HG02610 (cell line): ENCODE measurements at regions not wholly inside any gene's neighbourhood (a gene's known extent, or its start where the extent isn't known, plus 50 kb on each side); places are given as distances from the start of the nearest gene placed in this dataset.

Experiments used
- ATAC-seq: cut with Tn5 transposase; IDR thresholded peaks from one replicate; pipeline ENCODE4 v1.9.1; 2021; ENCODE audit warnings: mild to moderate bottlenecking, moderate library complexity; ENCODE audit not compliant: unreplicated experiment

GRCh38 chr1:195005338-195005737 is 1602.9 kb downstream of the KCNT2 start:
- ATAC-seq = no peak

DNA sequence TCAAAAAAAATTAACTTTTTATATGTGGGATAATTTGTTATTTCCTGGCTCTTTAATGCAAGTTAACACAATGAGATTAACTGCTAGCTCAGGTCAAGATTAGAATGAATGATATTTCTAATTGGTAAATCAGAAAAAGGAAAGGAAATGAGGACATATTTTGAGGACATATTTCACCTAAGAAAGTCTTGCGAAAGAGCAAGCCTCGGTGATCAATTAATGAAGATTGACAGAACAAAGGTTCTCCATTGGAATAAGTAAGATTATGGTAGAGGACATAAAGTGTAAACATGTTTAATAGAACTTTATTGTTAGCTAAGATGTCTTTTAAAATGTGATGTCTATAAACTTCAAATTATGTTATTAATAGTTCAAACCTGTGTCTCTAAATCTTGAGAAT is 1617.8 kb downstream of the KCNT2 start:
- ATAC-seq = no peak

DNA sequence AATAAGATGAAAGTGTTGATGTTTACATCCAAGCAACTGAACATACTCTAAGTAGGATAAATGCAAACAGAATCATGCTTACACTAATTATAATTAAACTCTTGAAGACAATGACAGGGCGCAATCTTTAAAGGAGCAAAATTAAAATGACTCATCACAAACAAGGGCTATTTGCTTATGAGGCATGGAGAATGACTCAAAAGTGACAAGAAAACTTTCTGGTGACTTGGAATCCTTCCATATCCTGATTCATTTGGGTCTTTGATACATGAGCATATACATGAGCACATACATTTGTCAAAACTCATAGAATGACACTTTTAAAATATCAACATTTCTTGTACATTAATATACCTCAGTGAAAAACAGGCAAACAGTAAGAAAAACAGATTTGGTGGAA is 1632.3 kb downstream of the KCNT2 start:
- no peak for ATAC-seq

DNA sequence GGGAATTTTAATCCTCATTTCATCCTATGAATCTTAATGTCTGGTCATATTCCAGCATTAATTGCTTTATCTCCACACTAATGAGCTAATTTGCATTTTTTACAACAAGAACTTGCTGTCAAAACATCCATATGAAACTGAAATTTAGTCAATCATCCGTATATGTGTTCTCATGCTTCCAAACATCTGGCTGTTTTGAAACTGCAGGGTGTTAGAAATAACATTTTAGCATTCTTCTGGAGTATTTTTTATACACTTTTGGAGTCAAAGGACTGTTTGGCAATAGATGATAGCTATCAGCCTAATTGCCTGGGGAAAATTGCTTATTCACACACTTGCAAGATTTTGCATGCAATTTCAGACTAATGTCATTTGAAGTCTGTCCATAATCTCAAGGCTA is 1639.3 kb downstream of the KCNT2 start:
- no peak for ATAC-seq

- no peak for ATAC-seq
These were observed 1648.4 kb downstream of the KCNT2 start for GRCh38 chr1:194959795-194960194.

DNA sequence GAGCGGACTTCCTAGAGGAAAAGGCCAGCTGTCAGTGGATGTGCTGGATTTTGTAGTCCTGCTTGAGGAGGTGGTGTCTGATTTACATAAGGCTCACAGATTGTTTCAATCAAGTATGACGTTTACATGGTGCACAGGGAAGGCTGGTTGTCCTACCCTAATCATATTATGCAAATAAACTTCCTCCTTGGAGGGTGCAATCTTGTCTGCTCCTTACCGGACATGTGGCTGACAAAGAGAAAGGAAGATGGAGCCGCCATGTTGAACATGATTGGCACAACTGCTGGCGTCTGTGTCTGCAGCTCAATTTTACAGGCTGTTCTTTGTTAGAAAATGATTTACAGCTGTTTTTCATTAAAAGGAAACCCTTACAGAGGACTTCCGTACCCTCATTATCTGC is 1656.1 kb downstream of the KCNT2 start:
- no peak for ATAC-seq

DNA sequence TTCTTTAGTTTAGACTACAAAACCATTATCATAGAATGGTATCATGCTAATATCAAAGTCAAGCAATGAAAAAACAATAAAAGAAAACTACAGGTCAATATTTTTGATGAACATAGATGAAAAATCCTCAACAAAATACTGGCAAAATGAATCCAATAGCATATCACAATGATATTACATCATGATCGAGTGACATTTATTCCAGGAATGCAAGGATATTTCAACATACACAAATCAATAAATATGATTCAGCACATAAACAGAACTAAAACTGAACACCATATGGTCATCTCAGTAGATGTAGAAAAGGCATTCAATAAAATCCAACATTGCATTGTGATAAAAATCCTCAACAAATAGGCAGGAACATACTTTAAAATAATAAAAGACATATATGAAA is 1657.7 kb downstream of the KCNT2 start:
- no peak for ATAC-seq

DNA sequence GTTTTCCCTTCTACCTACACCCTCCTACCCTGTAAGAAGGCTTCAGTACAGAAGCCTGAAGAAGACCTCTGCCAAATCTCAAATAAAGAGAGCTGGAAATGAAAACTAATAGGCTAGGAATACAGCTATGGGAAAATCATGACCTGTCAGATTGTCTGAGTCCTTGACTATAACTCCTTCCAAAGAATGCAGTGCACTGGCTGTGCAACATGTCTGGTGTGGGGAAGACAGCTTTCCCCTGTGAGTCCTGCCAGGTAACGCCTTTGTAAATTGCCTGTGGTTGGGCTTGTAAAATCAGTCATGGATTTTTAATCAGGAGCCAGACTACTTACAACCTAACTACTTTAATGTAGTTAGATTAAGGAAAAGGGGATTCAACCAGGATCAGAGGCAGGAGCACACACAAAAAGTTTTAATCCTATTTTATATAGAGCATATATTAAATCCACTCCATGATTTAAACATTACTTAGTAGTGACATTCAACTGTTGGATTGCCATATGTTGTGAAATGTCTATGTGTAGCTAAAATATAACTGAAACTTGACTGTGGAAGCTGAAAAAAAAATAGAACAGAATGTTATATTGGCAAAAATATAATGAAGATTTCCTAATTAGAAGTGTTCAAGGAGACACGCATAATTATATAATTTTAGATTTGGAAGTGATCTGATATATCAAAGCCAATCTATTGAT is 1667.8 kb downstream of the KCNT2 start:
- no peak for ATAC-seq

- no peak for ATAC-seq
These were observed 1672.4 kb downstream of the KCNT2 start for GRCh38 chr1:194935864-194936263.

DNA sequence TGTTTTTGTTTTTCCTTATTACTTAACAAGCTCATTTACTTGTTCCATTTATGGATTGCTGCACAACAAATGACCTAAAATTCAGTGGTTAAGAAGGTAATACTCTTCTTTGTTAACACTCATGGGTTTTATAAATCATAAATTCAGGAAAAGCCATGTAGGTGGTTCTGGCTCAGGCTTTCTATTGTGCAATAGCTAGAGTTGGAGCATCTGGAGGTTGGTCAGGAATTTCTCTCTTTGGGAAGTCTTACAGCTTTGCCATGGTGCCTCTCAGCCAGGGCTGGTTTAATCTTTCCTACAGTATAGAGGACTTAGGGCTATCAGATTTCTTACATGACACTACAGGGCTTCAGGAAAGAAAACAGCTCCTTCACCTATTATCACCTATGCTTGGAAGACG is 1677.1 kb downstream of the KCNT2 start:
- ATAC-seq = no peak

- ATAC-seq = no peak
These were observed 1678.1 kb downstream of the KCNT2 start for GRCh38 chr1:194930132-194930531.

DNA sequence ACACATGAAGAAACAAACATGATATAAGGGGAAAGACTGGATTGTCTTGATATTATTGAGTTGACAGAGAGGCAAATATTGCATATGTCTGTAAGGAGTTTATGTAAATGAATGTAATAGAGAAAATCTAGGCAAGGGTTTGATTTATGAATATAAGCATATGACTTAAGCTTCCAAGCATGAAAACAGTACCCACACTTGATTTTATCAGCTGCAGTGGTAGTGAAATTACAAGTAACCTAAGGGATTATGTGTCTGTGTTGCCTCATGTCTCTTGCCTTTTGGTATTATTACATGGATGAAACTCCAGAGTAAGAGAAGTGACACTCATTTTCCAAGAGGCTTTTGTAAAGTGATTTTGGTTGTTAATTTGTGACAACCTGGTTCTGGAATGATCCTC is 1678.9 kb downstream of the KCNT2 start:
- ATAC-seq = no peak

DNA sequence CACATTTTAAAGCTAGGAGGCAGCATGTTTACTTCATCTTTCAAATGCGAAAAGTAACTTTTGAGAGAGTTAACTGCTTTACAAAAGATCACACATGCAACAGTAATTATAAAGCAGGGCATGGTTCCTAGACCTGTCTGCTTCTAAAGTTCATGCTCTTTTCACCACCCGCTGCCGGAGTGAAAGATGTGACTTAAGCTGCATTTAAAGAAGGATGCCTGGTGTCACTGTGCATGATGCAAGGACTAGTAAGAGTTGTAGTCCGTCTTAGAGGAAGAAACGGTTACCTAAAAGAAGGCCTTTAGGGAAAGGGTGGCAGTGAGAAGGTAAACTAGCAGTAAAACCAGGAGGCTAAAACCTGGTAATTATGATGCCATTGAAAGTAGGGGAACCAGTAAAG is 1689.1 kb downstream of the KCNT2 start:
- ATAC-seq = no peak

GRCh38 chr1:194917769-194918168 is 1690.5 kb downstream of the KCNT2 start:
- ATAC-seq = no peak

DNA sequence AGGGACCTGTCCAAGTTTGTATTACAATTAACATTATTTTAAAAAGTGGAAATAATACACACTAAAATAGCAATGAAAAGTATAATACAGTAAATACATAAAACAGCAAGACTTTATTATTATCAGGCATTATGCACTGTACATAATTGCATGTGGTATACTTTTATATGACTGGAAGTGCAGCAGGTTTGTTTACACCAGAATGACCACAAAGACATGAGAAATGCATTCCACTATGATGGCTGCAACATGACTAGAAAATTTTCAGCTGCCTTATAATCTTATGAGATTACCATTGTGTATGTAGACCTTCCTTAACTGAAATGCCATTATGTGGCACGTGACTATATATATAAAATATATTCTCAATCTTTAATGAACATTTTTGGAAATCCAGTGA is 1699.6 kb downstream of the KCNT2 start:
- ATAC-seq = no peak

- no peak for ATAC-seq
These were observed 1704.7 kb downstream of the KCNT2 start for GRCh38 chr1:194903524-194903923.

- ATAC-seq = no peak
These were observed 1702.9 kb upstream of the B3GALT2 start for GRCh38 chr1:194889310-194889709.

- ATAC-seq = no peak
These were observed 1684.4 kb upstream of the B3GALT2 start for GRCh38 chr1:194870860-194871259.

DNA sequence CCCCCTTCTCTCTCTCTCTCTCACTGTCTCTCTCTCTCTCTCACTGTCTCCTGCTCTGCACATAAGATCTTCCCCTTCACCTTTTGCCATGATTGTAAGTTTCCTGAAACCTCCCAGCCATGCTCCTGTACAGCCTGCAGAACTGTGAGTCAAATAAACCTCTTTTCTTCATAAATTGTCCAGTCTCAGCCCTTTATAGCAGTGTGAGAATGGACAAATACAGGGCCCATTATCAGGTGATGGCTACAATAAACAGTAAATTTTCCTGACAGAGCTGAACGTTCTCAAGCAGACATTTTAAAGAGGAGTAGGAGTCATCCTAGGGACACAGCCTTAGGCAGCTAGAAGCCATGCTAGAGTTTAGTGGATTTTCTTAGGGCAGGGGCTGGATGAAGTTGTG is 1679.7 kb upstream of the B3GALT2 start:
- no peak for ATAC-seq

- no peak for ATAC-seq
These were observed 1679.0 kb upstream of the B3GALT2 start for GRCh38 chr1:194865383-194865782.

DNA sequence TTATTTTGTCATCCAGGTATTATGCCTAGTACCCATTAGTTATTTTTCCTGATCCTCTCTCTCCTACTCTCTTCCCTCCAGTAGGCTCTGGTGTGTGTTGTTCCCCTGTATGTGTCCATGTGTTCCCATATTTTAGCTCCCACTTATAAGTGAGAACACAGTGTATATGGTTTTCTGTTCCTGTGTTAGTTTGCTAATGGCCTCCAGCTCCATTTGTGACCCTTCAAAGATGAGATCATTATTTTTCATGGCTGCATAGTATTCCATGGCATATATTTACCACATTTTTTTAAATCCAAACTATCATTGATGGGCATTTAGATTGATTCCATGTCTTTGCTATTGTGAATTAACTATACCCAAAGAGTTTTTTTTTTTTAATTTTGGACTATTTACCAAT is 1675.7 kb upstream of the B3GALT2 start:
- no peak for ATAC-seq

DNA sequence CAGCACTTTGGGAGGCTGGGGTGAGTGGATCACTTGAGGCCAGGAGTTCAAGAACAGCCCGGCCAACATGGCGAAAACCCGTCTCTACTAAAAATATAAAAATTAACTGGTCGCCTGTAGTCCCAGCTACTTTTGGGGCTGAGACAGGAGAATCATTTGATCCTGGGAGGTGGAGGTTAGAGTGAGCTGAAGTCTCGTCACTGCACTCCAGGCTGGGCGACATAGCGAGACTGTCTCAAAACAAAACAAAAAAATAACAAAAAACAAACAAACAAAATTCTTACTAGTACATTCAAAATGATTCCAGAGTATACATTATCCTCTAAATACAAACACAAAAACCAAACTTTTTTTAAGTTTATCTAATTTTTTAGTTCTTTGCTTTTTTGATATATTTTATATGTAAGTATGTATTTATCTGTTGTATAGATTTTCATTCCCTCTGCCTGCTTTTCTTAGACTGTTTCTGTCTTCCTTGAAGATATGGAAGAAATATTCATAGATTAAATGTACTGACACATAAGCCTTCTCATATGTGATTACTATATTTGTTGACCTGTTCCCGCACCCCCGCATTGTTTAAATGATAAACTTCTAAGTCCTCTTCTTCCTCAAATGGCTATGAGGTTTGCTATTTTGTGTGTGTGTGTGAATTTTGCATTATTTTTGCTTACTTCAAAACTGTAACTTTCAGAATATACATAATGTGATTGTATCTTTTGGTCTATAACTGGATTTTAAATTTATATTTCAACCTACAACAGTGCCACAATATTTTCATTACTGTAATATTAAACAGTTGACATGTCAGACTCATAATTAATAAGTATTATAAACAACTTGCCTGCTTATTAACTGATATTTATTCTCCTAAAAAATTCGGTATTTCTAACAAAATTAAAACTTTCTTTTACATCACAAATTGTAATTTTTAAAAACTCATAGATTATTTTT is 1674.1 kb upstream of the B3GALT2 start:
- no peak for ATAC-seq
